ENCODE measurements at regions not wholly inside any gene's neighbourhood (a gene's known extent, or its start where the extent isn't known, plus 50 kb on each side); places are given as distances from the start of the nearest gene placed in this dataset.
"Not testable (repeated sequence)": the region's sequence is repeated elsewhere in the genome, so short reads cannot be mapped to it uniquely, and the experiment has no call there.

GRCh38 chr14:105635560-105635959, 109.2 kb downstream of the TMEM121 start:
- DNase-seq (ENCODE audit: low spot score), result no peak

- DNase-seq (ENCODE audit: low spot score), result not testable (repeated sequence)
Observed at GRCh38 chr14:105636021-105636420, 109.6 kb downstream of the TMEM121 start.

GRCh38 chr14:105636935-105637334, 110.6 kb downstream of the TMEM121 start:
- no peak for DNase-seq (ENCODE audit: low spot score)

GRCh38 chr14:105637345-105637744, 111.0 kb downstream of the TMEM121 start:
- not testable (repeated sequence) for DNase-seq (ENCODE audit: low spot score)

GRCh38 chr14:105639969-105640931, 113.9 kb downstream of the TMEM121 start:
- DNase-seq (ENCODE audit: low spot score), result peak; percentile 81

GRCh38 chr14:105641075-105641937, 114.9 kb downstream of the TMEM121 start:
- DNase-seq (ENCODE audit: low spot score), result no peak

- not testable (repeated sequence) for DNase-seq (ENCODE audit: low spot score)
Observed at GRCh38 chr14:105641951-105642350, 115.6 kb downstream of the TMEM121 start.

- DNase-seq (ENCODE audit: low spot score), result not testable (repeated sequence)
Observed at GRCh38 chr14:105642486-105642885, 116.1 kb downstream of the TMEM121 start.

- not testable (repeated sequence) for DNase-seq (ENCODE audit: low spot score)
Observed at GRCh38 chr14:105643406-105644052, 117.1 kb downstream of the TMEM121 start.

- DNase-seq (ENCODE audit: low spot score), result not testable (repeated sequence)
Observed at GRCh38 chr14:105644053-105644435, 117.7 kb downstream of the TMEM121 start.

- DNase-seq (ENCODE audit: low spot score), result not testable (repeated sequence)
Observed at GRCh38 chr14:105644457-105644856, 118.1 kb downstream of the TMEM121 start.

GRCh38 chr14:105644891-105645290, 118.5 kb downstream of the TMEM121 start:
- not testable (repeated sequence) for DNase-seq (ENCODE audit: low spot score)

GRCh38 chr14:105645389-105645788, 119.0 kb downstream of the TMEM121 start:
- not testable (repeated sequence) for DNase-seq (ENCODE audit: low spot score)

- DNase-seq (ENCODE audit: low spot score), result no peak
Observed at GRCh38 chr14:105646175-105646574, 119.8 kb downstream of the TMEM121 start.

- not testable (repeated sequence) for DNase-seq (ENCODE audit: low spot score)
Observed at GRCh38 chr14:105646711-105647281, 120.4 kb downstream of the TMEM121 start.

GRCh38 chr14:105647426-105647783, 121.0 kb downstream of the TMEM121 start:
- DNase-seq (ENCODE audit: low spot score), result not testable (repeated sequence)

- DNase-seq (ENCODE audit: low spot score), result no peak
Observed at GRCh38 chr14:105647784-105648608, 121.6 kb downstream of the TMEM121 start.

- peak; percentile 82 for DNase-seq (ENCODE audit: low spot score)
Observed at GRCh38 chr14:105648609-105649535, 122.5 kb downstream of the TMEM121 start.

GRCh38 chr14:105652317-105652716, 125.9 kb downstream of the TMEM121 start:
- not testable (repeated sequence) for DNase-seq (ENCODE audit: low spot score)

All from mesenteric fat pad (tissue), 1 donor.